T-helper 2 cell (primary cell): ENCODE measurements at regions not wholly inside any gene's neighbourhood (a gene's known extent, or its start where the extent isn't known, plus 50 kb on each side); places are given as distances from the start of the nearest gene placed in this dataset.

Source experiments
- DNase-seq, 5 experiments: peaks; one replicate each; pipeline versions ENCODE4 v3.0.0 to v3.0.0-alpha.2; 2012 to 2022

- DNase-seq: no peak
Measured at GRCh38 chr1:221947731-221948130, 205.8 kb upstream of the DUSP10 start.

- no peak for DNase-seq
Measured at GRCh38 chr1:221946768-221947167, 204.9 kb upstream of the DUSP10 start.

GRCh38 chr1:221945669-221946068 is 203.8 kb upstream of the DUSP10 start:
- no peak for DNase-seq

GRCh38 chr1:221944247-221944870 is 202.5 kb upstream of the DUSP10 start:
- no peak for DNase-seq

- DNase-seq: no peak
Measured at GRCh38 chr1:221940631-221941030, 198.7 kb upstream of the DUSP10 start.

- no peak for DNase-seq
Measured at GRCh38 chr1:221939607-221940006, 197.7 kb upstream of the DUSP10 start.

- DNase-seq: no peak
Measured at GRCh38 chr1:221937155-221937953, 195.5 kb upstream of the DUSP10 start.

- no peak for DNase-seq
Measured at GRCh38 chr1:221933814-221934213, 191.9 kb upstream of the DUSP10 start.

GRCh38 chr1:221926441-221926840 is 184.6 kb upstream of the DUSP10 start:
- DNase-seq: no peak

- DNase-seq: no peak
Measured at GRCh38 chr1:221925947-221926346, 184.1 kb upstream of the DUSP10 start.

- DNase-seq: no peak
Measured at GRCh38 chr1:221923929-221924598, 182.2 kb upstream of the DUSP10 start.

GRCh38 chr1:221921936-221922335 is 180.0 kb upstream of the DUSP10 start:
- no peak for DNase-seq

- no peak for DNase-seq
Measured at GRCh38 chr1:221919743-221920142, 177.9 kb upstream of the DUSP10 start.

- DNase-seq: no peak
Measured at GRCh38 chr1:221919341-221919740, 177.5 kb upstream of the DUSP10 start.

- no peak for DNase-seq
Measured at GRCh38 chr1:221916176-221916575, 174.3 kb upstream of the DUSP10 start.

- no peak for DNase-seq
Measured at GRCh38 chr1:221915764-221916163, 173.9 kb upstream of the DUSP10 start.

GRCh38 chr1:221913351-221913892 is 171.5 kb upstream of the DUSP10 start:
- no peak for DNase-seq

GRCh38 chr1:221912230-221912629 is 170.3 kb upstream of the DUSP10 start:
- no peak for DNase-seq

- DNase-seq: peak in 1 of 5 experiments; percentile 3
Measured at GRCh38 chr1:221911714-221912113, 169.8 kb upstream of the DUSP10 start.

GRCh38 chr1:221910222-221910621 is 168.3 kb upstream of the DUSP10 start:
- DNase-seq: no peak

- DNase-seq: no peak
Measured at GRCh38 chr1:221908573-221908972, 166.7 kb upstream of the DUSP10 start.

GRCh38 chr1:221907166-221907932 is 165.5 kb upstream of the DUSP10 start:
- DNase-seq: no peak

- DNase-seq: no peak
Measured at GRCh38 chr1:221905802-221906201, 163.9 kb upstream of the DUSP10 start.
